Activated T-cell treated with anti-CD3 and anti-CD28 coated beads, Interleukin-2, amount 50 U/mL, for 72 hours (primary cell): ENCODE measurements at regions not wholly inside any gene's neighbourhood (a gene's known extent, or its start where the extent isn't known, plus 50 kb on each side); places are given as distances from the start of the nearest gene placed in this dataset.

Experiments
- ATAC-seq, 2 donors: fragments of 150-1000 bp; cut with Tn5 transposase; replicated peaks in 1 of 2; 2 replicates each; pipeline ENCODE4 v1.10.0; 2021; ENCODE audit warnings: moderate library complexity in 2 of 2, mild to moderate bottlenecking in 1 of 2
- DNase-seq, 2 donors: peaks; one replicate each; pipeline ENCODE4 v3.0.0; 2021 to 2022; ENCODE audit warnings: mixed read lengths in 1 of 2
- H3K27ac Mint-ChIP-seq: one replicate; pipeline ENCODE4 v1.8.0; 2022; ENCODE audit warnings: mild to moderate bottlenecking, moderate library complexity, mixed read lengths
- H3K27me3 Mint-ChIP-seq: one replicate; pipeline ENCODE4 v1.8.0; 2022; ENCODE audit warnings: low read depth, mixed read lengths
- H3K36me3 Mint-ChIP-seq, 2 donors: one replicate each; pipeline ENCODE4 v1.8.0; 2022; ENCODE audit warnings: mixed read lengths in 2 of 2, mild to moderate bottlenecking in 1 of 2; ENCODE audit not compliant: insufficient read depth in 2 of 2
- H3K4me1 Mint-ChIP-seq: one replicate; pipeline ENCODE4 v1.8.0; 2022; ENCODE audit warnings: low read depth, mixed read lengths
- H3K4me3 Mint-ChIP-seq, 2 donors: one replicate each; pipeline ENCODE4 v1.8.0; 2022; ENCODE audit warnings: mild to moderate bottlenecking in 2 of 2, mixed read lengths in 2 of 2, moderate library complexity in 2 of 2
- H3K9me3 Mint-ChIP-seq, 2 donors: one replicate each; pipeline ENCODE4 v1.8.0; 2022; ENCODE audit warnings: mixed read lengths in 2 of 2

- DNase-seq (no peak), ATAC-seq (no peak)
- H3K4me1 Mint-ChIP-seq = no peaks in the 10 kb centered on the region
- H3K36me3 Mint-ChIP-seq = no peaks in the 10 kb centered on the region
- H3K9me3 Mint-ChIP-seq = peaks cover 0 to 1% of the 10 kb centered on the region in 2 donors
- H3K4me3 Mint-ChIP-seq = no peak overlapping the region
- H3K27me3 Mint-ChIP-seq = no peaks in the 10 kb centered on the region
- H3K27ac Mint-ChIP-seq = no peak overlapping the region
These were observed 83.2 kb upstream of the FAT1 start for GRCh38 chr4:186806679-186807421.

GRCh38 chr4:186807808-186808629, 84.4 kb upstream of the FAT1 start:
- Mint-ChIP-seq H3K27me3 (no peaks in the 10 kb centered on the region), H3K4me3 (no peak overlapping the region), H3K4me1 (no peaks in the 10 kb centered on the region), H3K9me3 (peaks cover 0 to 1% of the 10 kb centered on the region in 2 donors), H3K36me3 (no peaks in the 10 kb centered on the region), H3K27ac (no peak overlapping the region)
- DNase-seq (no peak), ATAC-seq (no peak)

GRCh38 chr4:186808630-186809018, 85.0 kb upstream of the FAT1 start:
- Mint-ChIP-seq H3K27me3 (no peaks in the 10 kb centered on the region), H3K9me3 (peaks cover 0 to 1% of the 10 kb centered on the region in 2 donors), H3K4me3 (no peak overlapping the region), H3K4me1 (no peaks in the 10 kb centered on the region), H3K36me3 (no peaks in the 10 kb centered on the region), H3K27ac (no peak overlapping the region)
- no peak for ATAC-seq
- DNase-seq = no peak

GRCh38 chr4:186809070-186809469, 85.4 kb upstream of the FAT1 start:
- Mint-ChIP-seq H3K36me3 (no peaks in the 10 kb centered on the region), H3K27me3 (no peaks in the 10 kb centered on the region), H3K4me1 (no peaks in the 10 kb centered on the region), H3K4me3 (no peak overlapping the region), H3K9me3 (peaks cover 0 to 1% of the 10 kb centered on the region in 2 donors), H3K27ac (no peak overlapping the region)
- DNase-seq (no peak), ATAC-seq (no peak)

- no peak for DNase-seq
- no peaks in the 10 kb centered on the region for H3K36me3 Mint-ChIP-seq
- H3K27ac Mint-ChIP-seq = no peak overlapping the region
- H3K9me3 Mint-ChIP-seq = peaks cover 0 to 1% of the 10 kb centered on the region in 2 donors
- no peaks in the 10 kb centered on the region for H3K4me1 Mint-ChIP-seq
- no peak for ATAC-seq
- no peaks in the 10 kb centered on the region for H3K27me3 Mint-ChIP-seq
- no peak overlapping the region for H3K4me3 Mint-ChIP-seq
These were observed 87.0 kb upstream of the FAT1 start for GRCh38 chr4:186810613-186811150.

GRCh38 chr4:186812592-186812991, 88.9 kb upstream of the FAT1 start:
- H3K27me3 Mint-ChIP-seq = no peaks in the 10 kb centered on the region
- H3K4me1 Mint-ChIP-seq = no peaks in the 10 kb centered on the region
- no peak for ATAC-seq
- H3K4me3 Mint-ChIP-seq = no peak overlapping the region
- DNase-seq = no peak
- H3K27ac Mint-ChIP-seq = no peak overlapping the region
- H3K36me3 Mint-ChIP-seq = no peaks in the 10 kb centered on the region
- peaks cover 0 to 1% of the 10 kb centered on the region in 2 donors for H3K9me3 Mint-ChIP-seq

- Mint-ChIP-seq H3K27ac (no peak overlapping the region), H3K27me3 (no peaks in the 10 kb centered on the region), H3K4me3 (no peak overlapping the region), H3K36me3 (no peaks in the 10 kb centered on the region), H3K9me3 (no peaks in the 10 kb centered on the region), H3K4me1 (no peaks in the 10 kb centered on the region)
- ATAC-seq (no peak), DNase-seq (no peak)
These were observed 89.9 kb upstream of the FAT1 start for GRCh38 chr4:186813377-186814068.

- no peaks in the 10 kb centered on the region for H3K36me3 Mint-ChIP-seq
These were observed 90.9 kb upstream of the FAT1 start for GRCh38 chr4:186814535-186815070.

GRCh38 chr4:186819342-186820086, 95.9 kb upstream of the FAT1 start:
- H3K27me3 Mint-ChIP-seq = no peaks in the 10 kb centered on the region
- no peaks in the 10 kb centered on the region for H3K4me1 Mint-ChIP-seq
- no peak overlapping the region for H3K4me3 Mint-ChIP-seq
- no peak overlapping the region for H3K27ac Mint-ChIP-seq
- DNase-seq (no peak), ATAC-seq (no peak)
- no peaks in the 10 kb centered on the region for H3K36me3 Mint-ChIP-seq
- peaks cover 0 to 4% of the 10 kb centered on the region in 2 donors for H3K9me3 Mint-ChIP-seq

More at GRCh38 chr4:186814535-186815070, 90.9 kb upstream of the FAT1 start:
- Mint-ChIP-seq H3K9me3 (no peaks in the 10 kb centered on the region), H3K27ac (no peak overlapping the region), H3K4me3 (no peak overlapping the region), H3K4me1 (no peaks in the 10 kb centered on the region), H3K27me3 (no peaks in the 10 kb centered on the region)
- ATAC-seq (no peak), DNase-seq (no peak)

GRCh38 chr4:186820391-186820891, 96.8 kb upstream of the FAT1 start:
- H3K27me3 Mint-ChIP-seq = no peaks in the 10 kb centered on the region
- peaks cover 0 to 4% of the 10 kb centered on the region in 2 donors for H3K9me3 Mint-ChIP-seq
- H3K4me1 Mint-ChIP-seq = no peaks in the 10 kb centered on the region
- ATAC-seq (no peak), DNase-seq (no peak)
- no peak overlapping the region for H3K27ac Mint-ChIP-seq
- H3K36me3 Mint-ChIP-seq = no peaks in the 10 kb centered on the region
- H3K4me3 Mint-ChIP-seq = no peak overlapping the region

GRCh38 chr4:186823989-186824388, 100.3 kb upstream of the FAT1 start:
- ATAC-seq = no peak
- Mint-ChIP-seq H3K4me1 (no peaks in the 10 kb centered on the region), H3K9me3 (peaks cover 6% of the 10 kb centered on the region in 2 donors), H3K27me3 (no peaks in the 10 kb centered on the region), H3K27ac (no peak overlapping the region), H3K4me3 (no peak overlapping the region), H3K36me3 (no peaks in the 10 kb centered on the region)
- no peak for DNase-seq

GRCh38 chr4:186825069-186825468, 101.4 kb upstream of the FAT1 start:
- Mint-ChIP-seq H3K4me3 (no peak overlapping the region), H3K27me3 (no peaks in the 10 kb centered on the region), H3K27ac (no peak overlapping the region), H3K4me1 (no peaks in the 10 kb centered on the region), H3K36me3 (no peaks in the 10 kb centered on the region), H3K9me3 (peaks cover 7 to 8% of the 10 kb centered on the region in 2 donors)
- ATAC-seq (no peak), DNase-seq (no peak)
